ENCODE measurements at regions not wholly inside any gene's neighbourhood (a gene's known extent, or its start where the extent isn't known, plus 50 kb on each side); places are given as distances from the start of the nearest gene placed in this dataset.

DNA sequence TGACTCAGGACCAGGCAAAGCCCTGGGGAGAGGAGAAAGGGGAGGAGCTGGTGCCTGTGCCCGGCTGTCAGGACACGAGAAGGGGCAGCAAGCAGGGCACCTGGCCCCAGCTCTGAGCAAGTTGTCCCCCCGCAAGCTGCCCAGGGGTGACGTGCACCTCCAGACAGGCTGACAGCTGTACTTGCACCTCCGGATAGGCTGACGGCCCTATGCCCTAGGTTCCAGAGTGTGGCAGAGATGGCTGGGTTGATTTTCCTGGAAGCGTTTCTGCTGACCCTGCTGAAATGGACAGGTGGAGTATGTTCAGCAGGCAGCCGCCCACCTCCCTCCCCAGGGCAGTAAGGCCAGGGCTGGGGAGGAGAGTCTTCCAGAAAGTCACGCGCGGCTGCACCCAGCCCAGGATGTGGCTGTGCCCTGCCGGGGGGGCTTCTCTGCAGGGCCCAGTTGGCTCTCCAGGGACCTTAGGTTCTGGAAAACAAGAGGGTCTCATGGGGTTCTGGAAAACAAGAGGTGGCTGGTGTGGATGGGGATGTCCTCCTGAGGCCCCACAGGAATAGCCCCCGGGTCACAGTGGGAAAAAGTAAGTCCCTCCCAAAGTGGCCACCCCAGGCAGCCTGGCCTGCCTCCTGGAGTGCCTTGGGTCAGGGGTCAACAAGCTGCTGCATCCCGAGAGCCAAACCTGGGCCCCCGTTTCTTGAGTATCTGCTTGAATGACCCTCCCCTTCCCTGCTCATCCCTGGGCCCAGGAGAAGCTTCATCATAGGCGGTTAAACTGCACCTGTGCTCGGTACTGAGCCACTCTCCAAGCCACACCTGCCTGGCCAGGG is 71.4 kb upstream of the OTOS start:
- Histone ChIP-seq H3K9me3 (ENCODE audit: low read length) (no peaks in the 10 kb centered on the region), H3K4me3 (ENCODE audit: low read length) (no peak overlapping the region), H3K4me2 (ENCODE audit: low read depth, low read length, poor library complexity, severe bottlenecking) (no peak overlapping the region), H3K9ac (ENCODE audit: low read length) (no peak overlapping the region), H3K9me2 (replicated peaks; ENCODE audit: insufficient read depth, low read length) (no peaks in the 10 kb centered on the region), H3K27me3 (ENCODE audit: low read length) (no peaks in the 10 kb centered on the region), H3K36me3 (ENCODE audit: insufficient read depth, low read length) (no peaks in the 10 kb centered on the region), H3K4me1 (ENCODE audit: low read length) (no peaks in the 10 kb centered on the region), H2AFZ (ENCODE audit: low read length) (no peak overlapping the region), H3K79me2 (ENCODE audit: low read length) (no peaks in the 10 kb centered on the region), H4K20me1 (ENCODE audit: insufficient read depth, low read depth, low read length) (no peaks in the 10 kb centered on the region), H3K27ac (ENCODE audit: low read length) (no peak overlapping the region)
- DNase-seq, result no peak

DNA sequence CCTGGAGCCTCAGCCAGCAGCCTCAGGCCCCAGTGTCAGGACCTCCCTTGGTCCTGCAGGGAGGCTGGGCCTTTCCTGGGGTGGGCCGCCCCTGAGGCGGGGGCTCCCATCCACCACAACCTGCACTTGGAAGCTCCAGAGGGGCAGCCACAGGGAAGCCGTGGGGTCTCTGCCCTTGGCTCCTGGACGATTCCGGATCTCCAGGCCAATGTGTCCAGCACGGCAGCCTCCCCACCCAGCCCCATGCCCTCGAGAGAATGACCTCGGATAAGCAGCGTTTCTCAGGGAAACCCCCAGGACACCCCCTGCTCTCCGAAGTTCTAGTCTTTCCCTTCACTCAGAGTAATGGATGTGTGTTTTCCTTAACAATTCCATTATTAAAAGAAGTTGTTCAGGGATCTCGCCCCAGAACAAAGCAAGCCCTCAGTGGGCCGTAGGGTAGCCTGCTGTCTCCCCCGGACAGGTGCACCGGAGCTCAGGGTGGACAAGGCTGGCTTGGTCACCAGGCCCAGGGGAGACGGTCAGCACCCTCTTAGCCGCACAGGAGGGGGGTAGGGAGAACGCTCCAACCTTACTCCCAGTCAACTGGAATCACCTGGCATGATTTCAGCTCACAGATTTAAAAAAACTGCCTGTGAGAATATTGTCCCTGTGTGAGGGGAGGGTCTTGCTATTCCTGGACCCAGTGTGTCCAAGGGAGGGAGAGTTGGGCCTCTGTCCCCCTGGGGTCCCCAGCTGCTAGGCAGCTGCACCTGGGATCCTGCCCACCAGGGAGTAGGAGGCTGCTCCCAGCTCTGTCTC is 72.2 kb upstream of the OTOS start:
- H3K27ac ChIP-seq (ENCODE audit: low read length), result no peak overlapping the region
- no peaks in the 10 kb centered on the region for H3K36me3 ChIP-seq (ENCODE audit: insufficient read depth, low read length)
- no peak overlapping the region for H3K4me2 ChIP-seq (ENCODE audit: low read depth, low read length, poor library complexity, severe bottlenecking)

DNA sequence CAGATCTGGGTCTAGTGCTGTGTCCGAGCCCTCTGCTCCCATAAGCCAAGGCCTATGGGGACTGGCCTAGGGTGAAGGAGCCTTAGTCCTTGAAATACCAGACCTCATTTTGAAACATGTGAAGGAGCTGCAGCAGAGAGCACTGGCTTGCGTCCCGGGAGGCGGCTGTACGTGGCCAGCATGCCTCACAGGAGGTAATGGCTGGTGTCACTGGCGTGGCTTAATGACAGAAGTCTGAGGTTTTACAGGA is 72.7 kb upstream of the OTOS start:
- no peaks in the 10 kb centered on the region for H3K79me2 ChIP-seq (ENCODE audit: low read length)
- H2AFZ ChIP-seq (ENCODE audit: low read length), result no peak overlapping the region
- no peaks in the 10 kb centered on the region for H3K4me1 ChIP-seq (ENCODE audit: low read length)
- no peaks in the 10 kb centered on the region for H3K27me3 ChIP-seq (ENCODE audit: low read length)
- H3K9ac ChIP-seq (ENCODE audit: low read length), result no peak overlapping the region
- no peaks in the 10 kb centered on the region for H3K9me2 ChIP-seq (replicated peaks; ENCODE audit: insufficient read depth, low read length)
- H3K4me2 ChIP-seq (ENCODE audit: low read depth, low read length, poor library complexity, severe bottlenecking), result no peak overlapping the region
- H3K27ac ChIP-seq (ENCODE audit: low read length), result no peak overlapping the region
- H3K36me3 ChIP-seq (ENCODE audit: insufficient read depth, low read length), result no peaks in the 10 kb centered on the region
- H4K20me1 ChIP-seq (ENCODE audit: insufficient read depth, low read depth, low read length), result no peaks in the 10 kb centered on the region
- DNase-seq, result no peak
- no peaks in the 10 kb centered on the region for H3K9me3 ChIP-seq (ENCODE audit: low read length)
- H3K4me3 ChIP-seq (ENCODE audit: low read length), result no peak overlapping the region

More for the DNA sequence above, 72.2 kb upstream of the OTOS start:
- H4K20me1 ChIP-seq (ENCODE audit: insufficient read depth, low read depth, low read length), result no peaks in the 10 kb centered on the region
- no peaks in the 10 kb centered on the region for H3K27me3 ChIP-seq (ENCODE audit: low read length)
- no peak overlapping the region for H3K9ac ChIP-seq (ENCODE audit: low read length)
- H3K4me3 ChIP-seq (ENCODE audit: low read length), result no peak overlapping the region
- no peaks in the 10 kb centered on the region for H3K9me3 ChIP-seq (ENCODE audit: low read length)
- no peaks in the 10 kb centered on the region for H3K4me1 ChIP-seq (ENCODE audit: low read length)
- H3K9me2 ChIP-seq (replicated peaks; ENCODE audit: insufficient read depth, low read length), result no peaks in the 10 kb centered on the region
- no peaks in the 10 kb centered on the region for H3K79me2 ChIP-seq (ENCODE audit: low read length)
- no peak overlapping the region for H2AFZ ChIP-seq (ENCODE audit: low read length)
- DNase-seq, result no peak

DNA sequence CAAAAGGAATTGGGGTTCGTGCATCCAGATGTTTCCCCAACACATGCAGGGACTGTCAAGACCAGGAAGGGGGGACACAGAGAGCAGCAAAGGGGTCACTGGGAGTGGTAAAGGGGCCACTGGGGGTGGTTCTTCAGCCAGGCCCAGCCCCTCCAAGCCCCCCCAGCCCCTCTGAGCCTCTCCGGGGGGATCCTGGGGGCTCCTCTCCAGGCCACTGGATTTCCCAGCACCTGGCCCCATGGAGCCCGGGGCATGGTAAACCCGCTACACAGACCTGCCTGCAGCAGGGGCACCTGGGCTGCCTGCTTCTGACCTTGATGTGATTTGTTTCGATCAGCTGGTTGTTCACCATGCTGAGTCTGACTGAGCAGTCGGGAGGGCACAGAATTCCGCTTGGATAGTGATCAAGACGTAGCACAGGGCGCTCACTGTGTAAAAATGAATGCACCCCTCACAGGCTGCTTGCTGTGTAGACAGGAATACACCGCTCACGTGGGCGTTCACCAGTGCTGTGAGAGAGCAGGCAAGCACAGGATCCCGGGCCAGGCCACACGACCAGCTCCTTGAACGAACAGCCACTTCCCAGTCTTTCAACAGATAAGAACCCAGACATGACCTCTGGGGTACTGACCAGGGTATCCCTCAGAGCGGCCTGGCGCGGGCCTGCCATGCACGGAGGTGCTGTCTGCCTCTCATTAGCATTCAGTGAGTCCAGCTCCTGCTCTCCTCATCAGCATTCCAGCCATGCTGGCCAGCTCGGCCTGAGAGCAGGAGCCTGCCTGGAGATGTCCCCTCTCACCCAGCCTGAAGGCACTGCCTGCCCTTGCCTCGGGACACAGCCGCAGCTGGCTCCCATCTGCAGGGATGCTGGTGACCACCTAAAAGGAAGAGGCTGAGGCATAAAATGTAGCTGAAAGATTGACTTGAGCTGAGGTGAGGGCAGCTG is 73.3 kb upstream of the OTOS start:
- H3K9ac ChIP-seq (ENCODE audit: low read length), result no peak overlapping the region
- H2AFZ ChIP-seq (ENCODE audit: low read length), result no peak overlapping the region
- H3K36me3 ChIP-seq (ENCODE audit: insufficient read depth, low read length), result no peaks in the 10 kb centered on the region
- H3K4me3 ChIP-seq (ENCODE audit: low read length), result no peak overlapping the region
- no peak overlapping the region for H3K27ac ChIP-seq (ENCODE audit: low read length)
- H3K27me3 ChIP-seq (ENCODE audit: low read length), result no peaks in the 10 kb centered on the region
- no peaks in the 10 kb centered on the region for H3K79me2 ChIP-seq (ENCODE audit: low read length)
- no peaks in the 10 kb centered on the region for H3K9me2 ChIP-seq (replicated peaks; ENCODE audit: insufficient read depth, low read length)
- no peaks in the 10 kb centered on the region for H3K9me3 ChIP-seq (ENCODE audit: low read length)
- H4K20me1 ChIP-seq (ENCODE audit: insufficient read depth, low read depth, low read length), result no peaks in the 10 kb centered on the region
- no peak overlapping the region for H3K4me2 ChIP-seq (ENCODE audit: low read depth, low read length, poor library complexity, severe bottlenecking)
- no peaks in the 10 kb centered on the region for H3K4me1 ChIP-seq (ENCODE audit: low read length)
- no peak for DNase-seq

DNA sequence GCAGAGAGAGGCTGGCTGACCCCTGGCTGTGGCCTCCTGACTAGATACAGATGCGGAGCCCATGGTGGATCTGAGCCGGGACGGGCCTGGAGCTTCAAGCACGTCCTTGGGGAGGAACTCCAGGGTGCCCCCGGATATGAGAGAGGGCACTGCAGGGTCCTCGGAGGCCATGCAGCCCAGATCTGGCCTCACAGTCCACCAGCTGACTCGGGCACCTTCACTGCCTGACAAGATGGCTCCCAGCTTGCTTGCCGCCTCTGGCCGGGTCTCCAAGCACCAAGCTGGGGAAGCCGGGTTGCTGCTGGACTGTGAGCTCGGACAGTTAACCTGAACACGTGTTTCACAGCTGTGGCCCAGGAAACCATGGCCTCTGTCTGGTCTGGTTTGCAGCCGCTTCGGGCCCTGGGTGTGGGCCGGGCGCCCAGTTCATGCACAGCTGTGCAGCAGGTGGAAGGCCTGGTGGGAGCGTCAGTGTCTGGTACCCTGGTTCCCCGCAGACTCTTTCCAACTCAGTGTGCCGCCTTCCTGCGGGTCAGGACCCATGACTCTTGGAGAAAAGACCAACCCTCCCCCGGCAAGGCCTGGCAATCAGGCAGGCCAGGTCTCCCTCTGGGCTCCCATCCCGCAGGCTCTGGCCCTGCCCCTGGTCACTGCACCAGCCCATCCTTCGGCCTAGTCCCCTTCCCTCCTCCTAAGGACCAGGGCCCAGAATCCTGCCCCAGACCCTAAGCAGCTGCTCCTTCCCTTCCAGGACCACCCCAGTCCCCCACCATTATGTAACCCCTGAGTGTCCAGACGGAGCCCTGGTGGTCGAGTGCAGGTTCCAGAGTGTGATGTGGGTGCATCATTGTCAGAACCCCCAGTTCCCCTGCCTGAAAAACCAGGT is 74.6 kb upstream of the OTOS start:
- no peaks in the 10 kb centered on the region for H3K36me3 ChIP-seq (ENCODE audit: insufficient read depth, low read length)
- no peak overlapping the region for H3K9ac ChIP-seq (ENCODE audit: low read length)
- H3K4me3 ChIP-seq (ENCODE audit: low read length), result no peak overlapping the region
- H3K9me2 ChIP-seq (replicated peaks; ENCODE audit: insufficient read depth, low read length), result no peaks in the 10 kb centered on the region
- no peak for DNase-seq
- no peaks in the 10 kb centered on the region for H3K27me3 ChIP-seq (ENCODE audit: low read length)
- H4K20me1 ChIP-seq (ENCODE audit: insufficient read depth, low read depth, low read length), result no peaks in the 10 kb centered on the region
- H3K4me1 ChIP-seq (ENCODE audit: low read length), result no peaks in the 10 kb centered on the region
- no peak overlapping the region for H2AFZ ChIP-seq (ENCODE audit: low read length)
- no peaks in the 10 kb centered on the region for H3K9me3 ChIP-seq (ENCODE audit: low read length)
- H3K4me2 ChIP-seq (ENCODE audit: low read depth, low read length, poor library complexity, severe bottlenecking), result no peak overlapping the region
- no peaks in the 10 kb centered on the region for H3K79me2 ChIP-seq (ENCODE audit: low read length)
- no peak overlapping the region for H3K27ac ChIP-seq (ENCODE audit: low read length)

DNA sequence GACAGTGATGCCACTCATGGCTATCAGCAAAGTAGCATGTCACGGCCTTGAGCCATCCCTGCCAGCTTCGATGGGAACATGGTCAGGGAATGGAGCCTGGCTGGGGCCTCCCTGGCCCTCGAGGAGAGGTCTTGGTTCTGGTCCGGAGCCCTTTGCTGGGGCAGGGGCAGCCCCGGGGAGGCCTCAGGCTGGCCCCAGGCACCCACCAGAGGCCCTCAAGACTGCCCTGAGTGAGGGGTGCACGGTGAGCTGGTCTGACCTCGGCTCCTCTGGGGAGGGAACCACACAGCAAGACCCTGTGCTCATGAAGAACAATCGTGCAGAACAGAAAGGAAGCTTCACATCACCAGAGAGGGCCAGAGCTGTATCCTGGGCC is 75.2 kb upstream of the OTOS start:
- no peak overlapping the region for H3K9ac ChIP-seq (ENCODE audit: low read length)
- no peak overlapping the region for H2AFZ ChIP-seq (ENCODE audit: low read length)
- no peaks in the 10 kb centered on the region for H4K20me1 ChIP-seq (ENCODE audit: insufficient read depth, low read depth, low read length)
- no peaks in the 10 kb centered on the region for H3K36me3 ChIP-seq (ENCODE audit: insufficient read depth, low read length)
- H3K9me2 ChIP-seq (replicated peaks; ENCODE audit: insufficient read depth, low read length), result no peaks in the 10 kb centered on the region
- no peak overlapping the region for H3K4me2 ChIP-seq (ENCODE audit: low read depth, low read length, poor library complexity, severe bottlenecking)
- H3K27ac ChIP-seq (ENCODE audit: low read length), result no peak overlapping the region
- H3K4me1 ChIP-seq (ENCODE audit: low read length), result no peaks in the 10 kb centered on the region
- no peak for DNase-seq
- H3K4me3 ChIP-seq (ENCODE audit: low read length), result no peak overlapping the region
- no peaks in the 10 kb centered on the region for H3K9me3 ChIP-seq (ENCODE audit: low read length)
- H3K27me3 ChIP-seq (ENCODE audit: low read length), result no peaks in the 10 kb centered on the region
- no peaks in the 10 kb centered on the region for H3K79me2 ChIP-seq (ENCODE audit: low read length)

DNA sequence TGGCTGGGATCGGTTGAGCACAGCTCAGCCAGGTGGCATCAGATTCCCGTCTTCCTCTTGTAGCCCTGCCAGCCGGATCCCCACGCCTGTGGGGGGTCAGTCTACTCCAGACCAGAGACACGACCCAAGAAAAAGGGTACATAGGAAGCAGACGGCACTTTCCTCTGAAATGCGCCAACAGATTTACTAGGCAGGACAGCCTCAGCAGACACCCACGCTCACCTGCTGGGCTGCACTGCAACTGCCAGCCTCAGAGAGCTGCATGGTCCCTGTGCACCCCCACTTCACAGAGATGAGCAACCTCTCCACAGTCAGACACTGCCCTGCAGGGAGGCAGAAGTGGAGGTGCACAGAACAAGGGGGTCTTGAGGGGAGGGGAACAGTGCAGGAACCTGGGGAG is 75.7 kb upstream of the OTOS start:
- DNase-seq, result no peak
- H3K9me3 ChIP-seq (ENCODE audit: low read length), result no peaks in the 10 kb centered on the region

More for the DNA sequence above, 75.7 kb upstream of the OTOS start:
- H3K4me1 ChIP-seq (ENCODE audit: low read length), result no peaks in the 10 kb centered on the region
- H3K9ac ChIP-seq (ENCODE audit: low read length), result no peak overlapping the region
- H3K4me2 ChIP-seq (ENCODE audit: low read depth, low read length, poor library complexity, severe bottlenecking), result no peak overlapping the region
- H3K4me3 ChIP-seq (ENCODE audit: low read length), result no peak overlapping the region
- no peak overlapping the region for H2AFZ ChIP-seq (ENCODE audit: low read length)
- H3K9me2 ChIP-seq (replicated peaks; ENCODE audit: insufficient read depth, low read length), result no peaks in the 10 kb centered on the region
- no peak overlapping the region for H3K27ac ChIP-seq (ENCODE audit: low read length)
- H3K79me2 ChIP-seq (ENCODE audit: low read length), result no peaks in the 10 kb centered on the region
- no peaks in the 10 kb centered on the region for H3K36me3 ChIP-seq (ENCODE audit: insufficient read depth, low read length)
- H3K27me3 ChIP-seq (ENCODE audit: low read length), result no peaks in the 10 kb centered on the region
- no peaks in the 10 kb centered on the region for H4K20me1 ChIP-seq (ENCODE audit: insufficient read depth, low read depth, low read length)
